Activated CD8-positive, alpha-beta T cell treated with anti-CD3 and anti-CD28 coated beads for 36 hours (primary cell): ENCODE measurements at regions not wholly inside any gene's neighbourhood (a gene's known extent, or its start where the extent isn't known, plus 50 kb on each side); places are given as distances from the start of the nearest gene placed in this dataset.

Experiments used
- ATAC-seq: fragments of 200-7000 bp; cut with Tn5 transposase; one replicate; pipeline ENCODE4 v1.10.0; 2021; ENCODE audit warnings: mild to moderate bottlenecking, moderate library complexity
- CTCF ChIA-PET: fragments of 350-600 bp; sonication (Branson Sonifier 250); formaldehyde crosslinking; loops from one replicate; lab custom pipeline; 2021; ENCODE audit warnings: antibody characterized with exemption; lab: Charles Lee
- POLR2A ChIA-PET: fragments of 350-600 bp; sonication (Branson Sonifier 250); formaldehyde crosslinking; loops from one replicate; lab custom pipeline; 2021; ENCODE audit warnings: antibody characterized with exemption; lab: Charles Lee
- DNase-seq: peaks from one replicate; pipeline ENCODE4 v3.0.0-alpha.2; 2020
- H3K27ac Mint-ChIP-seq: one replicate; pipeline ENCODE4 v1.8.0; 2021; ENCODE audit warnings: mild to moderate bottlenecking, mixed read lengths
- H3K27me3 Mint-ChIP-seq: one replicate; pipeline ENCODE4 v1.8.0; 2021; ENCODE audit warnings: mixed read lengths
- H3K36me3 Mint-ChIP-seq: one replicate; pipeline ENCODE4 v1.8.0; 2021; ENCODE audit warnings: low read depth, mixed read lengths
- H3K4me1 Mint-ChIP-seq: one replicate; pipeline ENCODE4 v1.8.0; 2021; ENCODE audit warnings: low read depth, mixed read lengths
- H3K4me3 Mint-ChIP-seq: one replicate; pipeline ENCODE4 v1.8.0; 2021; ENCODE audit warnings: mild to moderate bottlenecking, moderate library complexity, mixed read lengths
- H3K9me3 Mint-ChIP-seq: one replicate; pipeline ENCODE4 v1.8.0; 2021; ENCODE audit warnings: mixed read lengths
- intact Hi-C: fragments of 100-400 bp; cut with micrococcal nuclease; formaldehyde crosslinking; loops from one replicate; pipeline ENCODE4 v1.10.0; 2022
- TF ChIP-seq, protein P1 (sequence below): fragments of 200-600 bp; IDR thresholded peaks from one replicate; pipeline ENCODE4 v1.8.0; 2022; ENCODE audit warnings: antibody characterized with exemption, mild to moderate bottlenecking

DNA sequence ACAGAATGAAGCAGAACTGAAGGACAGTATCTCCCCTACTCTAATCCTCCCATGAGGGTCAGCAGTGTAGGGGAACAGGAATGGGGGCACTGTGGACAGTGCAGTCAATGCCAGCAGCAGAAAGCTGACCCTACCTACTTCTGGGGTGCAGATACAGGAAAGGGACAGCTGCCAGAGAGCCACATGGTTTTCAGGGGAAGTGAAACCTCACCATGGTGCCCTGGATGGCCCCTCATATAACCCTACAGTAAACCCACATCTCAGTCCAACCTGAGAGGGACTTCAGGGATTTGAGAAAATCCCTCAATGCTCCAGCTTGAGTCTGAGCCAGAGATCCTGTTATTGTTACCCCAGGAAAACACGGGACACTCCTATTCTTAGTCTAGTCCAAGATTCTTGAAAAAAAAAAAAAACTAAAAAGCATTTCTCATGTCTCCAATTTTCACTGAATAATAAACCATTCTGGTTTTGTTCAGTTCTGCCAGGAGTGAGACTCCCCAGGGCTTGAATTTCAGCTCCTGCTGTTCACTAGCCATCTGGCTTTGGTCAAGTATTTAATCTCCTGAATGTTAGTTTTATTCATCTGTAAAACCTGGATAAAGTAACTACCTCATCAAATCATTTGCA lies 511.6 kb upstream of the ARGLU1 start:
- intact Hi-C loops: no loop called here
- ChIA-PET POLR2A (no interaction called here), CTCF (no interaction called here)
- no peak for DNase-seq
- no peaks in the 10 kb centered on the region for H3K36me3 Mint-ChIP-seq
- no peaks in the 10 kb centered on the region for H3K4me1 Mint-ChIP-seq
- H3K4me3 Mint-ChIP-seq: no peak overlapping the region
- TF ChIP-seq, protein P1, sequence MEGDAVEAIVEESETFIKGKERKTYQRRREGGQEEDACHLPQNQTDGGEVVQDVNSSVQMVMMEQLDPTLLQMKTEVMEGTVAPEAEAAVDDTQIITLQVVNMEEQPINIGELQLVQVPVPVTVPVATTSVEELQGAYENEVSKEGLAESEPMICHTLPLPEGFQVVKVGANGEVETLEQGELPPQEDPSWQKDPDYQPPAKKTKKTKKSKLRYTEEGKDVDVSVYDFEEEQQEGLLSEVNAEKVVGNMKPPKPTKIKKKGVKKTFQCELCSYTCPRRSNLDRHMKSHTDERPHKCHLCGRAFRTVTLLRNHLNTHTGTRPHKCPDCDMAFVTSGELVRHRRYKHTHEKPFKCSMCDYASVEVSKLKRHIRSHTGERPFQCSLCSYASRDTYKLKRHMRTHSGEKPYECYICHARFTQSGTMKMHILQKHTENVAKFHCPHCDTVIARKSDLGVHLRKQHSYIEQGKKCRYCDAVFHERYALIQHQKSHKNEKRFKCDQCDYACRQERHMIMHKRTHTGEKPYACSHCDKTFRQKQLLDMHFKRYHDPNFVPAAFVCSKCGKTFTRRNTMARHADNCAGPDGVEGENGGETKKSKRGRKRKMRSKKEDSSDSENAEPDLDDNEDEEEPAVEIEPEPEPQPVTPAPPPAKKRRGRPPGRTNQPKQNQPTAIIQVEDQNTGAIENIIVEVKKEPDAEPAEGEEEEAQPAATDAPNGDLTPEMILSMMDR: no peak
- H3K9me3 Mint-ChIP-seq: peaks cover 4% of the 10 kb centered on the region
- no peaks in the 10 kb centered on the region for H3K27me3 Mint-ChIP-seq
- no peak overlapping the region for H3K27ac Mint-ChIP-seq
- ATAC-seq: no peak

DNA sequence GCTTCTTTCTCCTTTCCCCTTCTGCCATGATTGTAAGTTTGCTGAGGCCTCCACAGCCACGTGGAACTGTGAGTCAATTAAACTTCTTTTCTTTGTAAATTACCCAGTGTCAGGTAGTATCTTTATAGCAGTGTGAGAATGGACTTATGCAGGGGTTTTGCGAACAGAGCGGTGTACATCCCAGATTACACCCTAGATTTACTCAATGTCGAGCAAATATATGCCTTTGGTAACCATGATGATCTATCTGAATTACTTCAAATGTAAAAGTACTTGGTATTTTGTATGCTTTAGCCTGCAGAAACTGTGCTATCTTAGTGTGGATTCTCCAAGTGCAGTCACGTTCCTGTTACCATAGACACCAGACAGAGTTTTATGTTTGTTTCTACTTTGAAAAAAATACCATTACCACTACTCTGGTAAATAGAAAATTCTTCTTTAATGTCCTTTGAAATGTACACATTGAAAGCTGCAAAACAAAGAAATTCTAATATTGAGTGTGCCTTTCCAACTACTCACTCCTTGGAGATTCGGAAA lies 510.4 kb upstream of the ARGLU1 start:
- DNase-seq: no peak
- no peak for ATAC-seq
- ChIA-PET CTCF (no interaction called here), POLR2A (no interaction called here)
- TF ChIP-seq, protein P1: no peak
- no peaks in the 10 kb centered on the region for H3K36me3 Mint-ChIP-seq
- peaks cover 4% of the 10 kb centered on the region for H3K9me3 Mint-ChIP-seq
- intact Hi-C loops: no loop called here
- H3K27ac Mint-ChIP-seq: no peak overlapping the region
- no peaks in the 10 kb centered on the region for H3K4me1 Mint-ChIP-seq
- no peaks in the 10 kb centered on the region for H3K27me3 Mint-ChIP-seq
- no peak overlapping the region for H3K4me3 Mint-ChIP-seq

DNA sequence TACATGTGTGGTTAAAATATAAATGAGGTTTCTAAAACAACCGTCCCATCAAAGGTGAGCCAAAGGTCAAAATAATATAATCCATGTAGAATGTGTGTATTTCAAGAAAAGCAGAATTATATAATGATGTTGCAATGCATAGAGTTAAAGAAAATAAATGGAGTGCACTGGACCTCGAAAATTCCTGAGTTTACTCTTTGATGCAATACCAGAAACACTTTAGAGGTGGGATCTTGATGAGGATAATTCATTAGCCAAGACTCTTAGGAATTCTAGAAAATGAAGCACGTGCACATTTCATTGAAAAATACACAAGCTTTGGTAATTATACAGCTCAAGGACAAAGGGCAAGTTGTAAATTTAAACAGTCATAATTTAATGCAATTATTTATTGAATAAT lies 508.9 kb upstream of the ARGLU1 start:
- H3K36me3 Mint-ChIP-seq: no peaks in the 10 kb centered on the region
- no peaks in the 10 kb centered on the region for H3K27me3 Mint-ChIP-seq
- intact Hi-C loops: no loop called here
- ChIA-PET POLR2A (no interaction called here), CTCF (interaction anchor here (1.3 kb wide), 1 partner anchor 10 kb away, joined by 3 read pairs; no protein-coding TSS in a partner anchor)
- ATAC-seq: no peak
- H3K4me3 Mint-ChIP-seq: no peak overlapping the region
- H3K27ac Mint-ChIP-seq: no peak overlapping the region
- DNase-seq: no peak
- H3K9me3 Mint-ChIP-seq: peaks cover 4% of the 10 kb centered on the region
- TF ChIP-seq, protein P1: no peak
- H3K4me1 Mint-ChIP-seq: no peaks in the 10 kb centered on the region

DNA sequence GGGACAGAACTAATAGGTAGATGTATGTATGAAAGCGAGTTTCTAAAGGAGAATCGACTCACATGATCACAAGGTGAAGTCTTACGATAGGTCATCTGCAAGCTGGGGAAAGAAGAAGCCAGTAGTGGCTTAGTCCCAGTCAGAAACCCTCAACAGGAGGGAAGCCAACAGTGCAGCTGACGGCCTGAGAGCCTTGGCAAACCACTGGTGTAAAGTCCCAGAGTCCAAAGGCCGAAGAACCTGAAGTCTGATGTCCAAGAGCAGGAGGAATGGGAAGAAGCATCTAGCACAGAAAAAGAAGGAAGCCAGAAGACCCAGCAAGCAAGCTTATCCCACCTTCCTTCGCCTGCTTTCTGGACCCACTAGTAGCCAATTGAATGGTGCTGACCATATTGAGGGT lies 507.6 kb upstream of the ARGLU1 start:
- POLR2A ChIA-PET: no interaction called here
- CTCF ChIA-PET: no interaction called here
- Mint-ChIP-seq H3K9me3 (peaks cover 4% of the 10 kb centered on the region), H3K36me3 (no peaks in the 10 kb centered on the region), H3K27ac (no peak overlapping the region), H3K4me3 (no peak overlapping the region), H3K27me3 (no peaks in the 10 kb centered on the region), H3K4me1 (no peaks in the 10 kb centered on the region)
- intact Hi-C loops: no loop called here
- ATAC-seq: no peak
- DNase-seq: no peak
- TF ChIP-seq, protein P1: no peak

DNA sequence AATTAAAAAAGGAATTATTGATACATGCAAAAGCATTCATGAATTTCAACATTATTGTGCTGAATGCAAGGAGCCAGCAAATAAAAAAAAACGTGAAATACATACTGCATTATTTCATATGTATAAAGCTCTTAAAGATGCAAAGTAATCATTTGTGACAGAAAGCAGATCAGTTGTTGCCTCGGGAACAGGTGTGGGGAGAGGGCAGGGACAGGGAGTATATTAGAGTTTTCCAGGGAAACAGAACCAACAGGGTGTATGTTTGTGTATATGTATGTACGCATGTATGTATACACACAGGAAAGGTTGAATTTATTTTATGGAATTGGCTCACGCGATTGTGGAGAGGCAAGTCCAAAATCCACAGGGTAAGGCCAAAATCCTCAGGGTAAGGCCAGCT lies 502.9 kb upstream of the ARGLU1 start:
- intact Hi-C loops: no loop called here
- CTCF ChIA-PET: no interaction called here
- Mint-ChIP-seq H3K36me3 (no peaks in the 10 kb centered on the region), H3K27me3 (no peaks in the 10 kb centered on the region), H3K4me1 (no peaks in the 10 kb centered on the region), H3K4me3 (no peak overlapping the region), H3K9me3 (peaks cover 2% of the 10 kb centered on the region), H3K27ac (no peak overlapping the region)
- DNase-seq (no peak), ATAC-seq (no peak)
- POLR2A ChIA-PET: no interaction called here
- TF ChIP-seq, protein P1: no peak
